Keratinocyte (primary cell): ENCODE measurements at regions not wholly inside any gene's neighbourhood (a gene's known extent, or its start where the extent isn't known, plus 50 kb on each side); places are given as distances from the start of the nearest gene placed in this dataset.
"Not testable (repeated sequence)": the region's sequence is repeated elsewhere in the genome, so short reads cannot be mapped to it uniquely, and the experiment has no call there.

Experiments
- EZH2 ChIP-seq: IDR thresholded peaks from one replicate; pipeline ENCODE4 v1.6.1; 2012; ENCODE audit warnings: inconsistent platforms, mild to moderate bottlenecking, low read length, moderate library complexity
- TF ChIP-seq, protein P1 (sequence below), 3 experiments: IDR thresholded peaks in 1 of 3; conservative IDR thresholded peaks in 1 of 3; optimal IDR thresholded peaks in 1 of 3; 2 replicates in 2 of 3; 3 replicates in 1 of 3; pipeline versions ENCODE3 to v1.5.1; 2011; ENCODE audit warnings: low read length in 3 of 3, mild to moderate bottlenecking in 3 of 3, moderate library complexity in 2 of 3, control low read depth in 1 of 3, inconsistent platforms in 1 of 3; ENCODE audit not compliant: insufficient read depth in 2 of 3; ENCODE audit errors: extremely low read depth in 1 of 3

GRCh38 chr4:79117051-79117450, 177.8 kb upstream of the PAQR3 start:
- TF ChIP-seq, protein P1, sequence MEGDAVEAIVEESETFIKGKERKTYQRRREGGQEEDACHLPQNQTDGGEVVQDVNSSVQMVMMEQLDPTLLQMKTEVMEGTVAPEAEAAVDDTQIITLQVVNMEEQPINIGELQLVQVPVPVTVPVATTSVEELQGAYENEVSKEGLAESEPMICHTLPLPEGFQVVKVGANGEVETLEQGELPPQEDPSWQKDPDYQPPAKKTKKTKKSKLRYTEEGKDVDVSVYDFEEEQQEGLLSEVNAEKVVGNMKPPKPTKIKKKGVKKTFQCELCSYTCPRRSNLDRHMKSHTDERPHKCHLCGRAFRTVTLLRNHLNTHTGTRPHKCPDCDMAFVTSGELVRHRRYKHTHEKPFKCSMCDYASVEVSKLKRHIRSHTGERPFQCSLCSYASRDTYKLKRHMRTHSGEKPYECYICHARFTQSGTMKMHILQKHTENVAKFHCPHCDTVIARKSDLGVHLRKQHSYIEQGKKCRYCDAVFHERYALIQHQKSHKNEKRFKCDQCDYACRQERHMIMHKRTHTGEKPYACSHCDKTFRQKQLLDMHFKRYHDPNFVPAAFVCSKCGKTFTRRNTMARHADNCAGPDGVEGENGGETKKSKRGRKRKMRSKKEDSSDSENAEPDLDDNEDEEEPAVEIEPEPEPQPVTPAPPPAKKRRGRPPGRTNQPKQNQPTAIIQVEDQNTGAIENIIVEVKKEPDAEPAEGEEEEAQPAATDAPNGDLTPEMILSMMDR (optimal IDR thresholded peaks at IDR 0.05 in 1 of 3, IDR thresholded peaks at IDR 0.05 in 1 of 3, conservative IDR thresholded peaks at IDR 0.05 in 1 of 3; ENCODE audit: extremely low read depth in 1 of 3, insufficient read depth in 2 of 3, low read length in 3 of 3), result not testable (repeated sequence)
- not testable (repeated sequence) for TF ChIP-seq EZH2
